ENCODE measurements at regions not wholly inside any gene's neighbourhood (a gene's known extent, or its start where the extent isn't known, plus 50 kb on each side); places are given as distances from the start of the nearest gene placed in this dataset.

DNA sequence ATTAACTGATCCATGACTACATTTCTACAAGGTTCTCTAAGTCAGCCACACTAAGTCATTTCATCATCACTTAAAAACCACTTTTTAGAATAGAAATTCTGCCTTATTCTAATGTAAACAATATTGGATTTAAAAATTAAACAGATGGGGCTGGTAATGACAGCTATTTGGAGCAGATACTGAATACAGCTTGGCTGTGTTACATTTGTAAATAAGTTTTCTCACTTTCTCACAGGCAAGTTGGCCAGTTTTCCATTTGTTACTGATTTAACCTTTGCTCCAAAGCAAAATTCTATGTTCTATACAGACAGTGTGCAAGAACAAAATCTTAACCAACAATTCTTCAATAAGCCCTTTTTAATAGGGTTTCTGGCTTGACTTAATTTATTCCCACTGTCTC is 370.7 kb downstream of the GRIA2 start:
- H3K9me3 Mint-ChIP-seq (ENCODE audit: unreplicated experiment), result no peaks in the 10 kb centered on the region
- DNase-seq, result no peak
- Histone ChIP-seq H3K36me3 (ENCODE audit: control insufficient read depth, insufficient read depth, low read length) (no peaks in the 10 kb centered on the region), H3K4me1 (no peaks in the 10 kb centered on the region), H3K9me3 (no peaks in the 10 kb centered on the region), H3K4me3 (ENCODE audit: low read depth, low read length) (no peak overlapping the region), H3K27me3 (replicated peaks; ENCODE audit: control insufficient read depth, insufficient read depth, low read length) (no peaks in the 10 kb centered on the region)
- no peak overlapping the region for H3K4me3 Mint-ChIP-seq (ENCODE audit: unreplicated experiment)
- BruUV-seq (replicated peaks), result no TSS peak
- H3K27ac Mint-ChIP-seq (ENCODE audit: unreplicated experiment), result no peak overlapping the region
- intact Hi-C loops (cut with micrococcal nuclease; ENCODE audit: unreplicated experiment), result no loop called here
- CTCF ChIA-PET, result no interaction called here
- TF ChIP-seq CTCF (IDR thresholded peaks at IDR 0.05; ENCODE audit: insufficient read depth in 1 of 2, low read depth in 1 of 2, low read length in 1 of 2, severe bottlenecking in 1 of 2, unreplicated experiment in 1 of 2), result no peak
- H3K36me3 Mint-ChIP-seq (ENCODE audit: insufficient read depth, unreplicated experiment), result no peaks in the 10 kb centered on the region
- POLR2A ChIA-PET, result no interaction called here
- peaks cover 4% of the 10 kb centered on the region for H3K27me3 Mint-ChIP-seq (ENCODE audit: insufficient read depth, unreplicated experiment)
- no peaks in the 10 kb centered on the region for H3K4me1 Mint-ChIP-seq (ENCODE audit: low read depth, unreplicated experiment)

- H3K27me3 Mint-ChIP-seq (ENCODE audit: insufficient read depth, unreplicated experiment), result peaks cover 4% of the 10 kb centered on the region
- BruUV-seq (replicated peaks), result no TSS peak
- H3K27me3 ChIP-seq (replicated peaks; ENCODE audit: control insufficient read depth, insufficient read depth, low read length), result no peaks in the 10 kb centered on the region
- intact Hi-C loops (cut with micrococcal nuclease; ENCODE audit: unreplicated experiment), result no loop called here
- no peaks in the 10 kb centered on the region for H3K4me1 ChIP-seq
- ChIA-PET POLR2A (no interaction called here), CTCF (no interaction called here)
- no peak overlapping the region for H3K27ac Mint-ChIP-seq (ENCODE audit: unreplicated experiment)
- no peaks in the 10 kb centered on the region for H3K9me3 ChIP-seq
- no peak overlapping the region for H3K4me3 Mint-ChIP-seq (ENCODE audit: unreplicated experiment)
- no peak for TF ChIP-seq CTCF (IDR thresholded peaks at IDR 0.05; ENCODE audit: insufficient read depth in 1 of 2, low read depth in 1 of 2, low read length in 1 of 2, severe bottlenecking in 1 of 2, unreplicated experiment in 1 of 2)
- H3K4me3 ChIP-seq (ENCODE audit: low read depth, low read length), result no peak overlapping the region
- H3K36me3 ChIP-seq (ENCODE audit: control insufficient read depth, insufficient read depth, low read length), result no peaks in the 10 kb centered on the region
- no peaks in the 10 kb centered on the region for H3K4me1 Mint-ChIP-seq (ENCODE audit: low read depth, unreplicated experiment)
- no peaks in the 10 kb centered on the region for H3K9me3 Mint-ChIP-seq (ENCODE audit: unreplicated experiment)
- no peak for DNase-seq
- no peaks in the 10 kb centered on the region for H3K36me3 Mint-ChIP-seq (ENCODE audit: insufficient read depth, unreplicated experiment)
Measured at GRCh38 chr4:157590679-157591078, 370.2 kb downstream of the GRIA2 start.

GRCh38 chr4:157587681-157588423 is 367.3 kb downstream of the GRIA2 start:
- POLR2A ChIA-PET, result no interaction called here

More at GRCh38 chr4:157587681-157588423, 367.3 kb downstream of the GRIA2 start:
- no peaks in the 10 kb centered on the region for H3K27me3 ChIP-seq (replicated peaks; ENCODE audit: control insufficient read depth, insufficient read depth, low read length)
- H3K4me3 Mint-ChIP-seq (ENCODE audit: unreplicated experiment), result no peak overlapping the region
- no peaks in the 10 kb centered on the region for H3K4me1 ChIP-seq
- no peaks in the 10 kb centered on the region for H3K36me3 ChIP-seq (ENCODE audit: control insufficient read depth, insufficient read depth, low read length)
- H3K9me3 Mint-ChIP-seq (ENCODE audit: unreplicated experiment), result no peaks in the 10 kb centered on the region
- intact Hi-C loops (cut with micrococcal nuclease; ENCODE audit: unreplicated experiment), result no loop called here
- H3K9me3 ChIP-seq, result no peaks in the 10 kb centered on the region
- TF ChIP-seq CTCF (IDR thresholded peaks at IDR 0.05; ENCODE audit: insufficient read depth in 1 of 2, low read depth in 1 of 2, low read length in 1 of 2, severe bottlenecking in 1 of 2, unreplicated experiment in 1 of 2), result no peak
- H3K27ac Mint-ChIP-seq (ENCODE audit: unreplicated experiment), result no peak overlapping the region
- CTCF ChIA-PET, result no interaction called here
- H3K4me3 ChIP-seq (ENCODE audit: low read depth, low read length), result no peak overlapping the region
- no peaks in the 10 kb centered on the region for H3K36me3 Mint-ChIP-seq (ENCODE audit: insufficient read depth, unreplicated experiment)
- DNase-seq, result no peak
- BruUV-seq (replicated peaks), result no TSS peak
- no peaks in the 10 kb centered on the region for H3K4me1 Mint-ChIP-seq (ENCODE audit: low read depth, unreplicated experiment)
- peaks cover 4% of the 10 kb centered on the region for H3K27me3 Mint-ChIP-seq (ENCODE audit: insufficient read depth, unreplicated experiment)
